MCF 10A (cell line): ENCODE measurements at regions not wholly inside any gene's neighbourhood (a gene's known extent, or its start where the extent isn't known, plus 50 kb on each side); places are given as distances from the start of the nearest gene placed in this dataset.

ENCODE experiments used
- BruUV-seq: library from RNA; stranded (reverse); fragments of 400-500 nt; replicated peaks from 2 replicates; lab custom pipeline; 2021; lab: Mats Ljungman, UMichigan
- CTCF ChIA-PET: fragments of 300-600 bp; sonication (Branson Sonifier 250); formaldehyde crosslinking; extraction: SDS; loops from one replicate; lab custom pipeline; 2021; ENCODE audit warnings: antibody characterized with exemption, inconsistent platforms; lab: Yijun Ruan, JAX
- POLR2A ChIA-PET: fragments of 300-600, 350-650 bp; sonication (Branson Sonifier 250); formaldehyde crosslinking; extraction: SDS; loops from one replicate; lab custom pipeline; 2020; ENCODE audit warnings: antibody characterized with exemption, inconsistent platforms; lab: Yijun Ruan, JAX
- DNase-seq: peaks from one replicate; pipeline ENCODE4 v3.0.0-alpha.2; 2018; ENCODE audit not compliant: unreplicated experiment
- H3K27ac Mint-ChIP-seq: one replicate; pipeline ENCODE4 v1.8.0; 2022; ENCODE audit warnings: mild to moderate bottlenecking, low read depth, mixed read lengths; ENCODE audit not compliant: unreplicated experiment
- H3K27me3 Mint-ChIP-seq: one replicate; pipeline ENCODE4 v1.8.0; 2022; ENCODE audit warnings: mixed read lengths; ENCODE audit not compliant: insufficient read depth, unreplicated experiment
- H3K36me3 Mint-ChIP-seq: one replicate; pipeline ENCODE4 v1.8.0; 2022; ENCODE audit warnings: mild to moderate bottlenecking, moderate library complexity, mixed read lengths; ENCODE audit not compliant: insufficient read depth, unreplicated experiment
- H3K4me1 Mint-ChIP-seq: one replicate; pipeline ENCODE4 v1.8.0; 2022; ENCODE audit warnings: mixed read lengths; ENCODE audit not compliant: insufficient read depth, unreplicated experiment
- H3K4me3 Mint-ChIP-seq: one replicate; pipeline ENCODE4 v1.8.0; 2022; ENCODE audit warnings: mild to moderate bottlenecking, moderate library complexity, mixed read lengths; ENCODE audit not compliant: unreplicated experiment
- H3K9me3 Mint-ChIP-seq: one replicate; pipeline ENCODE4 v1.8.0; 2022; ENCODE audit warnings: mixed read lengths; ENCODE audit not compliant: unreplicated experiment
- intact Hi-C: fragments of 100-400 bp; cut with micrococcal nuclease; formaldehyde crosslinking; loops from 2 replicates; pipeline ENCODE4 v1.14.1; 2022
- TF ChIP-seq, protein P1 (sequence below): fragments of 200-600 bp; IDR thresholded peaks from one replicate; pipeline ENCODE4 v1.8.0; 2022; ENCODE audit warnings: antibody characterized with exemption, mild to moderate bottlenecking; ENCODE audit not compliant: unreplicated experiment

DNA sequence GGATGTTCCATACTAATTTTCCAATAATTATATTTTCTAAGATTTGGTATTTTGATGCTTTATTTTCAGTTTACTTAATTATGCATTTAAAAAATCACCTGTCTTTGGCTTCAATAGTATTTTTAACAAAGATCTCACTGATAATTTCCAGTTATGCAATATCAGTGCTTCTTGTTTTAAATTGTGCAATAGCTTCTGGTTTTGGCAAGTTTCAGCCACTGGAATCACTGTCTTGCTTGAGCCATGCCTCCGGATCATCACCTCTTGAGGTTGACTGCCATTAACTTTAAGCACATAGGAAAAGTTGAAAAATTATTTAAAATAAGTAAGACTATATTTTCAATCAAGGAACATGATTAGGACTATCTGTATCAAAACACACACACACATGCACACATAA lies 1242.1 kb downstream of the HACE1 start:
- no peaks in the 10 kb centered on the region for H3K36me3 Mint-ChIP-seq
- ChIA-PET CTCF (no interaction called here), POLR2A (no interaction called here)
- H3K4me1 Mint-ChIP-seq: no peaks in the 10 kb centered on the region
- BruUV-seq: no TSS peak
- H3K9me3 Mint-ChIP-seq: peaks cover 8% of the 10 kb centered on the region
- TF ChIP-seq, protein P1, sequence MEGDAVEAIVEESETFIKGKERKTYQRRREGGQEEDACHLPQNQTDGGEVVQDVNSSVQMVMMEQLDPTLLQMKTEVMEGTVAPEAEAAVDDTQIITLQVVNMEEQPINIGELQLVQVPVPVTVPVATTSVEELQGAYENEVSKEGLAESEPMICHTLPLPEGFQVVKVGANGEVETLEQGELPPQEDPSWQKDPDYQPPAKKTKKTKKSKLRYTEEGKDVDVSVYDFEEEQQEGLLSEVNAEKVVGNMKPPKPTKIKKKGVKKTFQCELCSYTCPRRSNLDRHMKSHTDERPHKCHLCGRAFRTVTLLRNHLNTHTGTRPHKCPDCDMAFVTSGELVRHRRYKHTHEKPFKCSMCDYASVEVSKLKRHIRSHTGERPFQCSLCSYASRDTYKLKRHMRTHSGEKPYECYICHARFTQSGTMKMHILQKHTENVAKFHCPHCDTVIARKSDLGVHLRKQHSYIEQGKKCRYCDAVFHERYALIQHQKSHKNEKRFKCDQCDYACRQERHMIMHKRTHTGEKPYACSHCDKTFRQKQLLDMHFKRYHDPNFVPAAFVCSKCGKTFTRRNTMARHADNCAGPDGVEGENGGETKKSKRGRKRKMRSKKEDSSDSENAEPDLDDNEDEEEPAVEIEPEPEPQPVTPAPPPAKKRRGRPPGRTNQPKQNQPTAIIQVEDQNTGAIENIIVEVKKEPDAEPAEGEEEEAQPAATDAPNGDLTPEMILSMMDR: no peak
- intact Hi-C loops: no loop called here
- peaks cover 44% of the 10 kb centered on the region for H3K27me3 Mint-ChIP-seq
- no peak overlapping the region for H3K4me3 Mint-ChIP-seq
- peak; percentile 13 for DNase-seq
- no peak overlapping the region for H3K27ac Mint-ChIP-seq

DNA sequence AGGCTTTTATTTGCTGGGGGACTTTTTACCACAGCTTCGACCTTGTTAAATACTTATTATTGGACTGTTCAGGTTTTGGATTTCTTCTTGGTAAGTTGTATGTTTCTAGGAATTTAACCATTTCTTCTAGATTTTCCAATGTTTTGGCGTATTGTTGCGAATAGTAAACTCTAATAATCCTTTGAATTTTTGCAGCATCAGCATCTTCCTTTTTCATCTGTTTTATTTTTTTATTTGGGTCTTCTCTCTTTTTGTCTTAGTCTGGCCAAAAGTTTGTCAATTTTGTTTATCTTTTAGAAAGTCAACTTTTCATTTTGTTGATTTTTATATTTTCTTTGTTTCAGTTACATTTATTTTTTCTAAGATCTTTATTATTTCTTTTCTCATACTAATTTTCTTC lies 1272.0 kb downstream of the HACE1 start:
- no peak overlapping the region for H3K27ac Mint-ChIP-seq
- no peaks in the 10 kb centered on the region for H3K4me1 Mint-ChIP-seq
- BruUV-seq: no TSS peak
- no peak overlapping the region for H3K4me3 Mint-ChIP-seq
- ChIA-PET CTCF (no interaction called here), POLR2A (no interaction called here)
- no peaks in the 10 kb centered on the region for H3K9me3 Mint-ChIP-seq
- TF ChIP-seq, protein P1: no peak
- no peaks in the 10 kb centered on the region for H3K36me3 Mint-ChIP-seq
- intact Hi-C loops: no loop called here
- DNase-seq: no peak
- H3K27me3 Mint-ChIP-seq: peaks cover 36% of the 10 kb centered on the region

DNA sequence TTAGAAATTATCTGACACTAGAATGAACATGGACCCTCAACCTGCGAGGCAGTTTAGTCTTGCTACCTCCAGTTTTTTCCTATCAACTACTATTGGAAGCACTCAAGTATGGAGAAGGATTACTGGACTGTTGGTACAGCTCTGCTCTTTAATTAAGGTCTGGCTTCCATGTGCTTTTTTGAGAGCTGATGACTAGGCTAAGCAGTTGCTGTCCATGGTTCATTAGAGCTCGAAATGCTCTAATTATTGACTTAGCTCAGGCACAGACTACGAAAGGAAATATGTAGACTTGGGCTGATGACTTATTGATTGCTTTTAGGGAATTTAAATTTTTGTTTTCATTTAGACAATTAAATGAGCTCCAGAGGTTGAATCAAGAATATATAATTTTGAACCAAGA lies 1281.6 kb downstream of the HACE1 start:
- no TSS peak for BruUV-seq
- TF ChIP-seq, protein P1: no peak
- Mint-ChIP-seq H3K9me3 (no peaks in the 10 kb centered on the region), H3K36me3 (no peaks in the 10 kb centered on the region), H3K4me3 (no peak overlapping the region), H3K4me1 (no peaks in the 10 kb centered on the region), H3K27ac (no peak overlapping the region), H3K27me3 (peaks cover 59% of the 10 kb centered on the region)
- no peak for DNase-seq
- POLR2A ChIA-PET: interaction anchor here (0.7 to 0.9 kb wide), 2 partner anchors 86 to 286 kb away, joined by 4 read pairs; no protein-coding TSS in a partner anchor
- CTCF ChIA-PET: no interaction called here
- intact Hi-C loops: no loop called here

DNA sequence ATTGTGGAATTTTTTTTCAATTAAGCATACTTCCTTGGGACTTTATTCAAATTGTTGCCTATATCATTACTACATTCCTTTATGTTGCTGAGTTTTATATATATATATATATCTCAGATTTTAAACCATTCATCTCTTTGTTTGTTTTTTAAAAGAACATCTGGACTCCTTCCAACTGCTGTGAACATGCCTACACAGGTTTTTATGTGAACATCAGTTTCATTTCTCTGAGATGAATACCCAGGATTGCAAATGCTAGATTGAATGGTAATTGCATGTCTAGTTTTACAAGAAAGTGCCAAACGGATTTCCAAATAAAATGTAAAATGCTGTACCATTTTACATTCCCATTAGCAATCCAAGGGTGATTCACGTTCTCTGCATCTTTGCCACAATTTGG lies 1289.3 kb downstream of the HACE1 start:
- H3K9me3 Mint-ChIP-seq: no peaks in the 10 kb centered on the region

More for the DNA sequence above, 1289.3 kb downstream of the HACE1 start:
- intact Hi-C loops: no loop called here
- CTCF ChIA-PET: no interaction called here
- Mint-ChIP-seq H3K36me3 (no peaks in the 10 kb centered on the region), H3K4me3 (no peak overlapping the region), H3K27me3 (peaks cover 88% of the 10 kb centered on the region), H3K27ac (no peak overlapping the region), H3K4me1 (peaks cover 5% of the 10 kb centered on the region)
- TF ChIP-seq, protein P1: no peak
- no TSS peak for BruUV-seq
- POLR2A ChIA-PET: no interaction called here
- DNase-seq: peak; percentile 30
